ENCODE measurements at regions not wholly inside any gene's neighbourhood (a gene's known extent, or its start where the extent isn't known, plus 50 kb on each side); places are given as distances from the start of the nearest gene placed in this dataset.

GRCh38 chr7:25353732-25354131 lies 125.4 kb upstream of the NPVF start:
- intact Hi-C loops (cut with DNase I), result no loop called here
- DNase-seq (no peak), ATAC-seq (no peak)

- ATAC-seq (no peak), DNase-seq (no peak)
- intact Hi-C loops (cut with DNase I), result no loop called here
Observed at GRCh38 chr7:25356534-25357151, 128.4 kb upstream of the NPVF start.

- intact Hi-C loops (cut with DNase I), result no loop called here
- DNase-seq (no peak), ATAC-seq (no peak)
Observed at GRCh38 chr7:25358926-25359325, 130.6 kb upstream of the NPVF start.

- DNase-seq, result no peak
- ATAC-seq, result no peak
- intact Hi-C loops (cut with DNase I), result no loop called here
Observed at GRCh38 chr7:25359471-25360059, 131.3 kb upstream of the NPVF start.

- ATAC-seq, result no peak
- intact Hi-C loops (cut with DNase I), result no loop called here
Observed at GRCh38 chr7:25360451-25360850, 132.2 kb upstream of the NPVF start.

GRCh38 chr7:25361387-25361786 lies 133.1 kb upstream of the NPVF start:
- no peak for ATAC-seq
- intact Hi-C loops (cut with DNase I), result no loop called here
- no peak for DNase-seq

More at GRCh38 chr7:25360451-25360850, 132.2 kb upstream of the NPVF start:
- DNase-seq, result no peak

GRCh38 chr7:25361863-25362262 lies 133.6 kb upstream of the NPVF start:
- ATAC-seq (no peak), DNase-seq (no peak)
- intact Hi-C loops (cut with DNase I), result no loop called here

GRCh38 chr7:25368599-25369201 lies 140.4 kb upstream of the NPVF start:
- intact Hi-C loops (cut with DNase I), result no loop called here
- no peak for DNase-seq
- no peak for ATAC-seq

GRCh38 chr7:25369786-25370185 lies 141.5 kb upstream of the NPVF start:
- intact Hi-C loops (cut with DNase I), result no loop called here
- DNase-seq, result peak; percentile 54
- peak; percentile 86 to 93 for ATAC-seq

- intact Hi-C loops (cut with DNase I), result no loop called here
- DNase-seq (no peak), ATAC-seq (no peak)
Observed at GRCh38 chr7:25371972-25372371, 143.7 kb upstream of the NPVF start.

GRCh38 chr7:25375805-25376600 lies 147.7 kb upstream of the NPVF start:
- ATAC-seq, result no peak
- intact Hi-C loops (cut with DNase I), result no loop called here

GRCh38 chr7:25379351-25380300 lies 151.3 kb upstream of the NPVF start:
- intact Hi-C loops (cut with DNase I), result loop anchor here in 1 of 2 donors (2.0 kb wide), 1 partner anchor 113 kb away; no protein-coding TSS in a partner anchor
- no peak for DNase-seq
- no peak for ATAC-seq

More at GRCh38 chr7:25375805-25376600, 147.7 kb upstream of the NPVF start:
- DNase-seq, result no peak

GRCh38 chr7:25381818-25382589 lies 153.7 kb upstream of the NPVF start:
- no peak for DNase-seq
- intact Hi-C loops (cut with DNase I), result loop anchor here in 1 of 2 donors (2.0 kb wide), 1 partner anchor 115 kb away; no protein-coding TSS in a partner anchor
- ATAC-seq, result no peak

- ATAC-seq (no peak), DNase-seq (no peak)
- intact Hi-C loops (cut with DNase I), result no loop called here
Observed at GRCh38 chr7:25382869-25383268, 154.6 kb upstream of the NPVF start.

GRCh38 chr7:25383402-25383801 lies 155.1 kb upstream of the NPVF start:
- intact Hi-C loops (cut with DNase I), result no loop called here
- ATAC-seq (no peak), DNase-seq (no peak)

- ATAC-seq (peak in 1 of 2 donors; percentile 62), DNase-seq (no peak)
- intact Hi-C loops (cut with DNase I), result no loop called here
Observed at GRCh38 chr7:25384788-25385505, 156.7 kb upstream of the NPVF start.

- no peak for DNase-seq
- intact Hi-C loops (cut with DNase I), result no loop called here
- ATAC-seq, result peak in 1 of 2 donors; percentile 45
Observed at GRCh38 chr7:25385506-25386136, 157.3 kb upstream of the NPVF start.

All from left cardiac atrium (tissue), 4 donors.